Caco-2 (cell line): ENCODE measurements at regions not wholly inside any gene's neighbourhood (a gene's known extent, or its start where the extent isn't known, plus 50 kb on each side); places are given as distances from the start of the nearest gene placed in this dataset.

Experiments
- BruUV-seq: library from RNA; stranded (reverse); fragments of 400-500 nt; replicated peaks from 2 replicates; lab custom pipeline; 2021; lab: Mats Ljungman, UMichigan
- CTCF ChIA-PET: fragments of 300-600 bp; sonication (Branson Sonifier 250); formaldehyde crosslinking; loops from one replicate; lab custom pipeline; 2022; ENCODE audit warnings: antibody characterized with exemption; lab: Charles Lee
- POLR2A ChIA-PET: fragments of 300-600 bp; sonication (Branson Sonifier 250); formaldehyde crosslinking; loops from one replicate; lab custom pipeline; 2022; ENCODE audit warnings: antibody characterized with exemption; lab: Charles Lee
- DNase-seq, 2 experiments: peaks; one replicate each; pipeline versions ENCODE4 v3.0.0 to v3.0.0-alpha.2; 2020 to 2022
- H3K27me3 ChIP-seq: replicated peaks from 2 replicates; pipeline ENCODE4 v1.6.0; 2011; ENCODE audit warnings: low read length; ENCODE audit not compliant: control insufficient read depth, insufficient read depth
- H3K36me3 ChIP-seq: 2 replicates; pipeline ENCODE4 v1.5.1; 2011; ENCODE audit warnings: low read length; ENCODE audit not compliant: control insufficient read depth, insufficient read depth
- H3K4me1 ChIP-seq: fragments of 250-450 bp; sonication (Bioruptor Pico); 2 replicates; pipeline ENCODE4 v1.5.1; 2020; ENCODE audit warnings: mild to moderate bottlenecking
- H3K4me3 ChIP-seq: 2 replicates; pipeline ENCODE4 v1.5.1; 2011; ENCODE audit warnings: low read depth, mild to moderate bottlenecking, control low read depth, low read length
- H3K9me3 ChIP-seq: fragments of 250-450 bp; sonication (Bioruptor Pico); 2 replicates; pipeline ENCODE4 v1.5.1; 2020; ENCODE audit warnings: mild to moderate bottlenecking, moderate library complexity
- H3K27ac Mint-ChIP-seq: one replicate; pipeline ENCODE4 v1.8.0; 2022; ENCODE audit warnings: mixed read lengths; ENCODE audit not compliant: unreplicated experiment
- H3K27me3 Mint-ChIP-seq: one replicate; pipeline ENCODE4 v1.8.0; 2022; ENCODE audit warnings: mixed read lengths; ENCODE audit not compliant: insufficient read depth, unreplicated experiment
- H3K36me3 Mint-ChIP-seq: one replicate; pipeline ENCODE4 v1.8.0; 2022; ENCODE audit warnings: mild to moderate bottlenecking, mixed read lengths; ENCODE audit not compliant: insufficient read depth, unreplicated experiment
- H3K4me1 Mint-ChIP-seq: one replicate; pipeline ENCODE4 v1.8.0; 2022; ENCODE audit warnings: low read depth, mixed read lengths; ENCODE audit not compliant: unreplicated experiment
- H3K4me3 Mint-ChIP-seq: one replicate; pipeline ENCODE4 v1.8.0; 2022; ENCODE audit warnings: mild to moderate bottlenecking, moderate library complexity, mixed read lengths; ENCODE audit not compliant: unreplicated experiment
- H3K9me3 Mint-ChIP-seq: one replicate; pipeline ENCODE4 v1.8.0; 2022; ENCODE audit warnings: mixed read lengths; ENCODE audit not compliant: unreplicated experiment
- intact Hi-C: fragments of 100-400 bp; cut with micrococcal nuclease; formaldehyde crosslinking; loops from one replicate; pipeline ENCODE4 v1.10.0; 2022; ENCODE audit not compliant: unreplicated experiment
- TF ChIP-seq, protein P1 (sequence below), 2 experiments: fragments of 200-600 bp in 1 of 2; IDR thresholded peaks; 1 replicate in 1 of 2; 2 replicates in 1 of 2; pipeline versions ENCODE4 v1.5.1 to v1.8.0; 2011 to 2022; ENCODE audit warnings: antibody characterized with exemption in 1 of 2, control low read depth in 1 of 2, inconsistent platforms in 1 of 2, low read depth in 1 of 2, low read length in 1 of 2, mild to moderate bottlenecking in 1 of 2, moderate library complexity in 1 of 2; ENCODE audit not compliant: insufficient read depth in 1 of 2, severe bottlenecking in 1 of 2, unreplicated experiment in 1 of 2

DNA sequence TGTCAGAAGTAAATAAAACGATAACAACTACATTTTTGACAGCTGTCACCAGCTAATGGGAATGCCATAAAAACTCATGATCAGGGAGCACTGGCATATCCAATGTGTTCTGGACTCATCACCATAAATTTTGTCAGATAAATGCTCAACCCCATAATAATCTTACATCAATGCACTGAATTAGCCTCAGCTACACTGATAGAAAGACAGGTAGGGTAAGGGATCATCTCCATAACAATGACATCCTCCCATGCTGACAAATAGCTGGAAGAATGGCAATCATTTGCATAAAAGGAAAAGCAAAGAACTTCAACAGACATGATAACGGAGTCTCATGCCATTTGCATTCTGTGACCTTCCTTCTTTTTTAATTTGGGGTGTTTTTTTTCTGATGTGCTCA lies 352.8 kb upstream of the PFKP start:
- H3K4me3 ChIP-seq, result no peak overlapping the region
- DNase-seq, result no peak
- no peaks in the 10 kb centered on the region for H3K9me3 ChIP-seq
- H3K4me1 ChIP-seq, result no peaks in the 10 kb centered on the region
- Mint-ChIP-seq H3K9me3 (peaks cover 17% of the 10 kb centered on the region), H3K36me3 (no peaks in the 10 kb centered on the region), H3K27ac (no peak overlapping the region), H3K4me1 (no peaks in the 10 kb centered on the region), H3K4me3 (no peak overlapping the region), H3K27me3 (peaks cover 8% of the 10 kb centered on the region)
- intact Hi-C loops, result no loop called here
- TF ChIP-seq, protein P1, sequence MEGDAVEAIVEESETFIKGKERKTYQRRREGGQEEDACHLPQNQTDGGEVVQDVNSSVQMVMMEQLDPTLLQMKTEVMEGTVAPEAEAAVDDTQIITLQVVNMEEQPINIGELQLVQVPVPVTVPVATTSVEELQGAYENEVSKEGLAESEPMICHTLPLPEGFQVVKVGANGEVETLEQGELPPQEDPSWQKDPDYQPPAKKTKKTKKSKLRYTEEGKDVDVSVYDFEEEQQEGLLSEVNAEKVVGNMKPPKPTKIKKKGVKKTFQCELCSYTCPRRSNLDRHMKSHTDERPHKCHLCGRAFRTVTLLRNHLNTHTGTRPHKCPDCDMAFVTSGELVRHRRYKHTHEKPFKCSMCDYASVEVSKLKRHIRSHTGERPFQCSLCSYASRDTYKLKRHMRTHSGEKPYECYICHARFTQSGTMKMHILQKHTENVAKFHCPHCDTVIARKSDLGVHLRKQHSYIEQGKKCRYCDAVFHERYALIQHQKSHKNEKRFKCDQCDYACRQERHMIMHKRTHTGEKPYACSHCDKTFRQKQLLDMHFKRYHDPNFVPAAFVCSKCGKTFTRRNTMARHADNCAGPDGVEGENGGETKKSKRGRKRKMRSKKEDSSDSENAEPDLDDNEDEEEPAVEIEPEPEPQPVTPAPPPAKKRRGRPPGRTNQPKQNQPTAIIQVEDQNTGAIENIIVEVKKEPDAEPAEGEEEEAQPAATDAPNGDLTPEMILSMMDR (IDR thresholded peaks at IDR 0.05; ENCODE audit: insufficient read depth in 1 of 2, low read depth in 1 of 2, low read length in 1 of 2, severe bottlenecking in 1 of 2, unreplicated experiment in 1 of 2), result no peak
- ChIA-PET CTCF (no interaction called here), POLR2A (no interaction called here)
- no peaks in the 10 kb centered on the region for H3K36me3 ChIP-seq
- no TSS peak for BruUV-seq
- H3K27me3 ChIP-seq, result no peaks in the 10 kb centered on the region

GRCh38 chr10:2703953-2704352 lies 363.4 kb upstream of the PFKP start:
- intact Hi-C loops, result no loop called here
- Histone ChIP-seq H3K4me1 (no peaks in the 10 kb centered on the region), H3K27me3 (no peaks in the 10 kb centered on the region), H3K9me3 (peaks cover 6% of the 10 kb centered on the region; the same call in 1 of the 2 replicates), H3K4me3 (no peak overlapping the region), H3K36me3 (no peaks in the 10 kb centered on the region)
- peaks cover 8% of the 10 kb centered on the region for H3K9me3 Mint-ChIP-seq
- H3K27ac Mint-ChIP-seq, result no peak overlapping the region
- H3K36me3 Mint-ChIP-seq, result no peaks in the 10 kb centered on the region
- H3K4me3 Mint-ChIP-seq, result no peak overlapping the region
- ChIA-PET POLR2A (no interaction called here), CTCF (no interaction called here)
- TF ChIP-seq, protein P1 (IDR thresholded peaks at IDR 0.05; ENCODE audit: insufficient read depth in 1 of 2, low read depth in 1 of 2, low read length in 1 of 2, severe bottlenecking in 1 of 2, unreplicated experiment in 1 of 2), result no peak
- H3K27me3 Mint-ChIP-seq, result peaks cover 5% of the 10 kb centered on the region
- no peak for DNase-seq
- BruUV-seq, result no TSS peak
- no peaks in the 10 kb centered on the region for H3K4me1 Mint-ChIP-seq

DNA sequence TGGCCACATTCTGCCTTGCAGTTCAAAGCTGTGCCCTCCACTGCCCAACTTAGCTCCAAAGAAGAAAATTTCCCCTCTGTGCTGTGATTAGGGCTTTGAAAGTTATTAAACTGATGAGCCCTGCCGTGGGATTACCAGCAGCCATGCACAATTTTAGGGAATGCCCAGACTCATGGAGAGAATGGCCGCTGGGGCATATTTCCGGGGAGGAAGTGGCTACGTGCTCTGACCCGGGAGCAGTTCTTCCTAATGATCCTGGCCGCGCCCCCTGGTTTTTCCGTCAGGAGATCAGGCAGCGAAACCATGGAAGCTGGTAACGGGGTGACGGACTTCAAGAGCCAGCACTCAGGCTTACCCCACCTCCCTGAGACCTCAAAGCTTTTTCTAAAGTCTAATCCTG lies 365.5 kb upstream of the PFKP start:
- no peak overlapping the region for H3K4me3 Mint-ChIP-seq
- no TSS peak for BruUV-seq
- Histone ChIP-seq H3K9me3 (no peaks in the 10 kb centered on the region), H3K36me3 (no peaks in the 10 kb centered on the region), H3K4me3 (no peak overlapping the region), H3K27me3 (no peaks in the 10 kb centered on the region), H3K4me1 (no peaks in the 10 kb centered on the region)
- H3K27ac Mint-ChIP-seq, result no peak overlapping the region
- CTCF ChIA-PET, result interaction anchor here (0.6 kb wide), 1 partner anchor 447 kb away, joined by 5 read pairs; no protein-coding TSS in a partner anchor
- no peaks in the 10 kb centered on the region for H3K9me3 Mint-ChIP-seq
- TF ChIP-seq, protein P1 (IDR thresholded peaks at IDR 0.05; ENCODE audit: insufficient read depth in 1 of 2, low read depth in 1 of 2, low read length in 1 of 2, severe bottlenecking in 1 of 2, unreplicated experiment in 1 of 2), result no peak
- POLR2A ChIA-PET, result interaction anchor here (0.7 kb wide), 1 partner anchor 235 kb away, joined by 13 read pairs; no protein-coding TSS in a partner anchor
- peaks cover 2% of the 10 kb centered on the region for H3K27me3 Mint-ChIP-seq
- no peaks in the 10 kb centered on the region for H3K4me1 Mint-ChIP-seq
- intact Hi-C loops, result no loop called here
- no peaks in the 10 kb centered on the region for H3K36me3 Mint-ChIP-seq
- no peak for DNase-seq
